IMR-90 (cell line): ENCODE measurements at regions not wholly inside any gene's neighbourhood (a gene's known extent, or its start where the extent isn't known, plus 50 kb on each side); places are given as distances from the start of the nearest gene placed in this dataset.
A peak's percentile ranks its signal among the peaks of the same experiment; 100 is the strongest.

Experiments used
- ATAC-seq: fragments of 200-7000 bp; cut with Tn5 transposase; 2 replicates; pipeline ENCODE4 v1.9.1; 2020; ENCODE audit warnings: low read depth, mild to moderate bottlenecking, moderate library complexity
- BruUV-seq: library from RNA; stranded (reverse); fragments of 400-500 nt; replicated peaks from 2 replicates; lab custom pipeline; 2021; lab: Mats Ljungman, UMichigan
- CTCF ChIA-PET: fragments of 300-600 bp; formaldehyde crosslinking; extraction: SDS; loops from one replicate; lab custom pipeline; 2021; ENCODE audit warnings: antibody characterized with exemption; lab: Yijun Ruan, JAX
- POLR2A ChIA-PET: fragments of 300-600 bp; sonication (Branson Sonifier 250); formaldehyde crosslinking; loops from one replicate; lab custom pipeline; 2022; ENCODE audit warnings: antibody characterized with exemption; ENCODE audit not compliant: unreplicated experiment; lab: Charles Lee
- DNase-seq: peaks from one replicate; pipeline ENCODE4 v3.0.0; 2013
- H2AFZ ChIP-seq: replicated peaks from 2 replicates; pipeline ENCODE3; 2013; ENCODE audit warnings: low read length, mild to moderate bottlenecking; ENCODE audit not compliant: poor library complexity
- H2AK5ac ChIP-seq: 2 replicates; pipeline ENCODE4 v1.6.1; 2013; ENCODE audit warnings: low read depth, low read length, inconsistent platforms
- H2AK9ac ChIP-seq: replicated peaks from 2 replicates; pipeline ENCODE3; 2013; ENCODE audit warnings: mild to moderate bottlenecking, low read depth, low read length, moderate library complexity; ENCODE audit not compliant: poor library complexity
- H2BK120ac ChIP-seq: 2 replicates; pipeline ENCODE4 v1.6.1; 2013; ENCODE audit warnings: low read depth, low read length, inconsistent platforms
- H2BK15ac ChIP-seq: 3 replicates; pipeline ENCODE4 v1.6.1; 2013; ENCODE audit warnings: low read depth, low read length, inconsistent platforms
- H2BK20ac ChIP-seq: 2 replicates; pipeline ENCODE4 v1.6.1; 2013; ENCODE audit warnings: low read depth, mild to moderate bottlenecking, inconsistent platforms, low read length, moderate library complexity
- H2BK5ac ChIP-seq: 2 replicates; pipeline ENCODE4 v1.6.1; 2013; ENCODE audit warnings: mild to moderate bottlenecking, low read depth, low read length, inconsistent platforms; ENCODE audit not compliant: poor library complexity, severe bottlenecking
- H3K14ac ChIP-seq: replicated peaks from 2 replicates; pipeline ENCODE4 v1.6.1; 2013; ENCODE audit warnings: low read depth, low read length, inconsistent platforms
- H3K18ac ChIP-seq: 2 replicates; pipeline ENCODE4 v1.6.1; 2013; ENCODE audit warnings: low read depth, low read length, control low read depth
- H3K23ac ChIP-seq: 2 replicates; pipeline ENCODE4 v1.6.1; 2013; ENCODE audit warnings: low read depth, low read length, inconsistent platforms
- H3K27ac ChIP-seq: 2 replicates; pipeline ENCODE4 v1.5.1; 2013; ENCODE audit warnings: mild to moderate bottlenecking, control low read depth, low read length; ENCODE audit not compliant: insufficient read depth
- H3K27me3 ChIP-seq: 2 replicates; pipeline ENCODE4 v1.6.1; 2013; ENCODE audit warnings: low read length; ENCODE audit not compliant: control insufficient read depth, insufficient read depth
- H3K36me3 ChIP-seq: 2 replicates; pipeline ENCODE4 v1.6.1; 2013; ENCODE audit warnings: low read length, mixed read lengths; ENCODE audit not compliant: control insufficient read depth, insufficient read depth
- H3K4ac ChIP-seq: 2 replicates; pipeline ENCODE4 v1.6.1; 2013; ENCODE audit warnings: low read depth, low read length, inconsistent platforms
- H3K4me1 ChIP-seq: 2 replicates; pipeline ENCODE4 v1.6.1; 2013; ENCODE audit warnings: low read length, mixed read lengths; ENCODE audit not compliant: control insufficient read depth, insufficient read depth
- H3K4me2 ChIP-seq: 2 replicates; pipeline ENCODE4 v1.6.1; 2013; ENCODE audit warnings: low read depth, mild to moderate bottlenecking, control low read depth, low read length, moderate library complexity
- H3K4me3 ChIP-seq: 2 replicates; pipeline ENCODE4 v1.5.1; 2013; ENCODE audit warnings: low read depth, mild to moderate bottlenecking, control low read depth, low read length, moderate library complexity; ENCODE audit not compliant: insufficient read depth
- H3K56ac ChIP-seq: 2 replicates; pipeline ENCODE4 v1.6.1; 2013; ENCODE audit warnings: low read length, inconsistent platforms; ENCODE audit not compliant: insufficient read depth; ENCODE audit errors: extremely low read depth
- H3K79me1 ChIP-seq, 2 experiments: 2 replicates each; pipeline ENCODE4 v1.6.1; 2013; ENCODE audit warnings: low read length in 2 of 2, inconsistent platforms in 1 of 2, low read depth in 1 of 2
- H3K9ac ChIP-seq: 2 replicates; pipeline ENCODE4 v1.6.1; 2013; ENCODE audit warnings: low read depth, low read length, control low read depth
- H3K9me1 ChIP-seq: 2 replicates; pipeline ENCODE4 v1.6.1; 2013; ENCODE audit warnings: low read length, inconsistent platforms; ENCODE audit not compliant: insufficient read depth
- H3K9me3 ChIP-seq: 2 replicates; pipeline ENCODE4 v1.6.1; 2013; ENCODE audit warnings: low read length; ENCODE audit not compliant: control insufficient read depth, insufficient read depth
- H4K20me1 ChIP-seq: 2 replicates; pipeline ENCODE4 v1.6.1; 2013; ENCODE audit warnings: low read length, inconsistent platforms; ENCODE audit not compliant: insufficient read depth
- H4K5ac ChIP-seq: 2 replicates; pipeline ENCODE4 v1.6.1; 2013; ENCODE audit warnings: mild to moderate bottlenecking, low read depth, low read length, control low read depth
- H4K8ac ChIP-seq, 2 experiments: 2 replicates each; pipeline ENCODE4 v1.6.1; 2013; ENCODE audit warnings: low read depth in 2 of 2, low read length in 2 of 2, control low read depth in 1 of 2, inconsistent platforms in 1 of 2
- H4K91ac ChIP-seq: 2 replicates; pipeline ENCODE4 v1.6.1; 2013; ENCODE audit warnings: low read depth, low read length, inconsistent platforms; ENCODE audit not compliant: insufficient read depth
- CEBPB ChIP-seq: IDR thresholded peaks from 2 replicates; pipeline ENCODE4 v1.6.1; 2012; ENCODE audit warnings: low read depth, low read length, improper control_type of control experiment
- MAZ ChIP-seq: IDR thresholded peaks from 2 replicates; pipeline ENCODE4 v1.6.1; 2012; ENCODE audit warnings: low read depth, mild to moderate bottlenecking, low read length, improper control_type of control experiment, moderate library complexity, borderline replicate concordance
- WGBS, 2 experiments: methylation state at CpG; one replicate each; pipeline versions ENCODE4 v1.1.5 to v1.1.7; 2013; ENCODE audit warnings: missing lambda C conversion rate in 2 of 2; ENCODE audit not compliant: insufficient read length in 1 of 2; ENCODE audit errors: extremely low coverage in 2 of 2; 5-methylcytosine and 5-hydroxymethylcytosine counted together
- dilution Hi-C: fragments of 300-500 bp; cut with HindIII; formaldehyde crosslinking; loops from one replicate; pipeline ENCODE4 v1.14.3; 2018; ENCODE audit warnings: low sequenced_read_pairs; ENCODE audit not compliant: unreplicated experiment
- in situ Hi-C: fragments of 300-500 bp; cut with MboI; formaldehyde crosslinking; loops from 3 replicates; pipeline ENCODE4 v1.14.3; 2019; ENCODE audit warnings: low sequenced_read_pairs, inconsistent platforms, mixed read lengths
- intact Hi-C: fragments of 100-400 bp; cut with micrococcal nuclease; formaldehyde crosslinking; loops from 2 replicates; pipeline ENCODE4 v1.10.0; 2022

GRCh38 chr1:193308438-193308837 lies 122.0 kb upstream of the B3GALT2 start:
- dilution Hi-C loops (no loop called here), intact Hi-C loops (no loop called here), in situ Hi-C loops (no loop called here)
- Histone ChIP-seq H3K9me1 (no peaks in the 10 kb centered on the region), H2BK120ac (no peak overlapping the region; the same call in 1 of the 2 replicates), H3K14ac (no peak overlapping the region), H3K27ac (no peak overlapping the region), H3K4me1 (no peaks in the 10 kb centered on the region), H2BK15ac (no peak overlapping the region), H3K4me2 (no peak overlapping the region), H3K4me3 (no peak overlapping the region), H2AFZ (no peak overlapping the region), H3K36me3 (no peaks in the 10 kb centered on the region), H2AK9ac (no peak overlapping the region), H4K20me1 (no peaks in the 10 kb centered on the region), H3K4ac (no peak overlapping the region), H4K5ac (no peak overlapping the region), H3K23ac (no peak overlapping the region), H3K9me3 (no peaks in the 10 kb centered on the region), H2BK20ac (no peak overlapping the region), H3K27me3 (no peaks in the 10 kb centered on the region), H3K9ac (no peak overlapping the region), H2AK5ac (no peak overlapping the region), H3K18ac (no peak overlapping the region), H4K91ac (no peak overlapping the region), H3K56ac (no peak overlapping the region), H2BK5ac (no peak overlapping the region), H3K79me1 (no peaks in the 10 kb centered on the region), H4K8ac (peak overlapping the region in 1 of 2 experiments; percentile 23; a peak in 1 of 4 replicates)
- POLR2A ChIA-PET, result no interaction called here
- 83% methylated on average over 1 of the region's 1 CpG; no CpG with 5 or more reads in 1 of the 2 experiments for WGBS, 2 experiments
- ATAC-seq, result peak; percentile 46
- CTCF ChIA-PET, result no interaction called here
- TF ChIP-seq CEBPB, result 0 out of 2 replicates have a peak, but pooled peaks have one; percentile 20
- no peak for TF ChIP-seq MAZ
- peak; percentile 59 for DNase-seq
- BruUV-seq, result no TSS peak
